Fibroblast of the aortic adventitia (primary cell): ENCODE measurements at regions not wholly inside any gene's neighbourhood (a gene's known extent, or its start where the extent isn't known, plus 50 kb on each side); places are given as distances from the start of the nearest gene placed in this dataset.

Experiments used
- DNase-seq: peaks from one replicate; pipeline ENCODE4 v3.0.0-alpha.2; 2010; ENCODE audit warnings: low read depth
- H3K4me3 ChIP-seq: 2 replicates; pipeline ENCODE4 v1.5.1; 2011; ENCODE audit warnings: low read depth, mild to moderate bottlenecking, control low read depth, low read length, moderate library complexity
- CTCF ChIP-seq: IDR thresholded peaks from 2 replicates; pipeline ENCODE4 v1.5.1; 2011; ENCODE audit warnings: mild to moderate bottlenecking, low read length, control low read depth, inconsistent platforms; ENCODE audit not compliant: insufficient read depth

- no peak for TF ChIP-seq CTCF
- no peak for DNase-seq
- H3K4me3 ChIP-seq, result no peak overlapping the region
Measured at GRCh38 chr7:45241339-45242109, 83.9 kb downstream of the RAMP3 start.

GRCh38 chr7:45242261-45242660 is 84.7 kb downstream of the RAMP3 start:
- H3K4me3 ChIP-seq, result no peak overlapping the region
- TF ChIP-seq CTCF, result no peak
- no peak for DNase-seq

GRCh38 chr7:45242698-45243097 is 85.1 kb downstream of the RAMP3 start:
- DNase-seq, result no peak
- TF ChIP-seq CTCF, result no peak
- H3K4me3 ChIP-seq, result no peak overlapping the region

GRCh38 chr7:45244981-45245380 is 87.4 kb downstream of the RAMP3 start:
- no peak for DNase-seq
- TF ChIP-seq CTCF, result no peak
- no peak overlapping the region for H3K4me3 ChIP-seq

- TF ChIP-seq CTCF, result no peak
- no peak overlapping the region for H3K4me3 ChIP-seq
- DNase-seq, result no peak
Measured at GRCh38 chr7:45246339-45246738, 88.7 kb downstream of the RAMP3 start.

GRCh38 chr7:45252248-45252647 is 94.7 kb downstream of the RAMP3 start:
- TF ChIP-seq CTCF, result no peak
- no peak overlapping the region for H3K4me3 ChIP-seq
- no peak for DNase-seq

GRCh38 chr7:45252857-45253256 is 95.3 kb downstream of the RAMP3 start:
- DNase-seq, result no peak
- TF ChIP-seq CTCF, result no peak
- no peak overlapping the region for H3K4me3 ChIP-seq
